GM12865 (cell line): ENCODE measurements at regions not wholly inside any gene's neighbourhood (a gene's known extent, or its start where the extent isn't known, plus 50 kb on each side); places are given as distances from the start of the nearest gene placed in this dataset.

Experiments
- DNase-seq: peaks from one replicate; pipeline ENCODE4 v3.0.0; 2010; ENCODE audit warnings: low read depth
- H3K4me3 ChIP-seq: 2 replicates; pipeline ENCODE4 v1.5.1; 2011; ENCODE audit warnings: mild to moderate bottlenecking, low read depth, low read length, control low read depth
- CTCF ChIP-seq: IDR thresholded peaks from 2 replicates; pipeline ENCODE4 v1.5.1; 2011; ENCODE audit warnings: low read length, control low read depth, low read depth, inconsistent platforms; ENCODE audit not compliant: insufficient read depth; ENCODE audit errors: missing control alignments

- no peak for TF ChIP-seq CTCF
These were observed 658.6 kb upstream of the STEAP1 start for GRCh38 chr7:89495704-89496103.

GRCh38 chr7:89500084-89500483 lies 654.2 kb upstream of the STEAP1 start:
- DNase-seq: no peak
- no peak for TF ChIP-seq CTCF
- H3K4me3 ChIP-seq: no peak overlapping the region

More at GRCh38 chr7:89495704-89496103, 658.6 kb upstream of the STEAP1 start:
- no peak for DNase-seq
- no peak overlapping the region for H3K4me3 ChIP-seq

- DNase-seq: no peak
- TF ChIP-seq CTCF: no peak
- no peak overlapping the region for H3K4me3 ChIP-seq
These were observed 651.0 kb upstream of the STEAP1 start for GRCh38 chr7:89503281-89503680.

- no peak for TF ChIP-seq CTCF
- DNase-seq: no peak
- H3K4me3 ChIP-seq: no peak overlapping the region
These were observed 647.2 kb upstream of the STEAP1 start for GRCh38 chr7:89507034-89507433.

- DNase-seq: no peak
- H3K4me3 ChIP-seq: no peak overlapping the region
- no peak for TF ChIP-seq CTCF
These were observed 642.4 kb upstream of the STEAP1 start for GRCh38 chr7:89511900-89512299.

GRCh38 chr7:89514970-89515369 lies 639.3 kb upstream of the STEAP1 start:
- TF ChIP-seq CTCF: no peak
- no peak overlapping the region for H3K4me3 ChIP-seq
- DNase-seq: no peak

GRCh38 chr7:89517815-89518214 lies 636.5 kb upstream of the STEAP1 start:
- no peak overlapping the region for H3K4me3 ChIP-seq
- no peak for DNase-seq
- TF ChIP-seq CTCF: no peak
